GM23338 (cell line): ENCODE measurements at regions not wholly inside any gene's neighbourhood (a gene's known extent, or its start where the extent isn't known, plus 50 kb on each side); places are given as distances from the start of the nearest gene placed in this dataset.

Experiments
- ATAC-seq: fragments of 200-7000 bp; cut with Tn5 transposase; 3 replicates; pipeline ENCODE4 v1.9.1; 2020
- DNase-seq: peaks from one replicate; pipeline ENCODE4 v3.0.0-alpha.2; 2015; ENCODE audit warnings: low spot score
- H2AFZ ChIP-seq: fragments of 200-600 bp; sonication (generic); 2 replicates; pipeline ENCODE4 v1.8.0; 2016; ENCODE audit warnings: antibody characterized with exemption, mild to moderate bottlenecking, moderate library complexity
- H3F3A ChIP-seq: fragments of 200-600 bp; sonication (generic); replicated peaks from 2 replicates; pipeline ENCODE4 v1.8.0; 2017; ENCODE audit warnings: antibody characterized with exemption, mixed run types, low read depth
- H3K27ac ChIP-seq: fragments of 200-600 bp; sonication (generic); 2 replicates; pipeline ENCODE4 v1.6.1; 2016; ENCODE audit warnings: low read depth
- H3K27me3 ChIP-seq: fragments of 200-600 bp; sonication (generic); 2 replicates; pipeline ENCODE4 v1.8.0; 2016; ENCODE audit warnings: mild to moderate bottlenecking, mixed run types, moderate library complexity; ENCODE audit not compliant: insufficient read depth
- H3K36me3 ChIP-seq: fragments of 200-600 bp; sonication (generic); 2 replicates; pipeline ENCODE4 v1.8.0; 2016; ENCODE audit warnings: mild to moderate bottlenecking; ENCODE audit not compliant: insufficient read depth
- H3K4me1 ChIP-seq: fragments of 200-600 bp; sonication (generic); 2 replicates; pipeline ENCODE4 v1.8.0; 2016; ENCODE audit warnings: mild to moderate bottlenecking, moderate library complexity; ENCODE audit not compliant: insufficient read depth
- H3K4me2 ChIP-seq: fragments of 200-600 bp; sonication (generic); 2 replicates; pipeline ENCODE4 v1.7.1; 2017; ENCODE audit warnings: mixed run types
- H3K4me3 ChIP-seq: fragments of 200-600 bp; sonication (generic); 2 replicates; pipeline ENCODE4 v1.6.1; 2016; ENCODE audit warnings: mixed run types
- H3K79me2 ChIP-seq: fragments of 200-600 bp; sonication (generic); replicated peaks from 2 replicates; pipeline ENCODE4 v1.8.0; 2017; ENCODE audit warnings: mild to moderate bottlenecking; ENCODE audit not compliant: insufficient read depth
- H3K9me2 ChIP-seq: fragments of 200-600 bp; sonication (generic); 2 replicates; pipeline ENCODE4 v1.8.0; 2017; ENCODE audit not compliant: insufficient read depth
- H4K20me1 ChIP-seq: fragments of 200-600 bp; sonication (generic); replicated peaks from 2 replicates; pipeline ENCODE4 v1.8.0; 2017; ENCODE audit warnings: mild to moderate bottlenecking; ENCODE audit not compliant: insufficient read depth
- H3K27ac Mint-ChIP-seq: 2 replicates; pipeline ENCODE4 v1.8.0; 2020; ENCODE audit warnings: inconsistent platforms, mild to moderate bottlenecking, moderate library complexity, mixed read lengths
- H3K27me3 Mint-ChIP-seq: 3 replicates; pipeline ENCODE4 v1.8.0; 2022; ENCODE audit warnings: low read depth, mild to moderate bottlenecking, moderate library complexity, mixed read lengths, inconsistent platforms; ENCODE audit not compliant: insufficient read depth, poor library complexity
- H3K36me3 Mint-ChIP-seq: 3 replicates; pipeline ENCODE4 v1.8.0; 2021; ENCODE audit warnings: low read depth, mild to moderate bottlenecking, inconsistent platforms, moderate library complexity, mixed read lengths
- H3K4me1 Mint-ChIP-seq: 3 replicates; pipeline ENCODE4 v1.8.0; 2020; ENCODE audit warnings: mild to moderate bottlenecking, inconsistent platforms, mixed read lengths
- H3K4me3 Mint-ChIP-seq: 3 replicates; pipeline ENCODE4 v1.8.0; 2021; ENCODE audit warnings: moderate library complexity, mild to moderate bottlenecking, inconsistent platforms, mixed read lengths
- H3K9me3 Mint-ChIP-seq: 3 replicates; pipeline ENCODE4 v1.8.0; 2020; ENCODE audit warnings: moderate library complexity, mild to moderate bottlenecking, inconsistent platforms, mixed read lengths
- CREB1 ChIP-seq: fragments of 250-450 bp; sonication (Bioruptor Pico); IDR thresholded peaks from 2 replicates; pipeline ENCODE4 v1.5.0; 2020; ENCODE audit warnings: low read depth, mild to moderate bottlenecking, moderate library complexity
- EZH2 ChIP-seq: fragments of 200-600 bp; sonication (generic); IDR thresholded peaks from one replicate; pipeline ENCODE4 v1.8.0; 2017; ENCODE audit warnings: antibody characterized with exemption, mild to moderate bottlenecking, low read depth; ENCODE audit not compliant: unreplicated experiment
- EZH2phosphoT487 ChIP-seq: fragments of 200-600 bp; sonication (generic); IDR thresholded peaks from one replicate; pipeline ENCODE4 v1.8.1; 2018; ENCODE audit warnings: antibody characterized with exemption; ENCODE audit not compliant: unreplicated experiment
- JUNB ChIP-seq: IDR thresholded peaks from one replicate; pipeline ENCODE4 v1.6.1; 2016; ENCODE audit warnings: antibody characterized with exemption; ENCODE audit not compliant: unreplicated experiment
- NANOG ChIP-seq: IDR thresholded peaks from 2 replicates; pipeline ENCODE4 v1.6.1; 2016; ENCODE audit warnings: antibody characterized with exemption, borderline replicate concordance
- POLR2AphosphoS5 ChIP-seq: IDR thresholded peaks from 2 replicates; pipeline ENCODE4 v1.6.1; 2016; ENCODE audit warnings: antibody characterized with exemption, low read depth
- STAT1 ChIP-seq: IDR thresholded peaks from one replicate; pipeline ENCODE4 v1.6.1; 2016; ENCODE audit warnings: antibody characterized with exemption; ENCODE audit not compliant: unreplicated experiment
- ZNF114 ChIP-seq: fragments of 250-450 bp; sonication (Bioruptor Pico); IDR thresholded peaks from 2 replicates; pipeline ENCODE4 v1.5.0; 2020; ENCODE audit warnings: mild to moderate bottlenecking, moderate library complexity
- ZNF331 ChIP-seq: fragments of 250-450 bp; sonication (Bioruptor Pico); IDR thresholded peaks from 2 replicates; pipeline ENCODE4 v1.5.0; 2020; ENCODE audit warnings: low read depth, mild to moderate bottlenecking, moderate library complexity
- TF ChIP-seq, protein P1 (sequence below): IDR thresholded peaks from one replicate; pipeline ENCODE4 v1.6.1; 2018; ENCODE audit warnings: antibody characterized with exemption; ENCODE audit not compliant: unreplicated experiment
- TF ChIP-seq, protein P2 (sequence below), 2 experiments: fragments of 200-600 bp in 1 of 2; sonication (generic) in 1 of 2; conservative IDR thresholded peaks; 2 replicates each; pipeline versions ENCODE4 v1.5.1 to v1.6.1; 2016 to 2017; ENCODE audit warnings: antibody characterized with exemption in 2 of 2, low read depth in 2 of 2, mild to moderate bottlenecking in 2 of 2, moderate library complexity in 1 of 2
- TF ChIP-seq, protein P3 (sequence below): fragments of 250-450 bp; sonication (Bioruptor Pico); IDR thresholded peaks from 2 replicates; pipeline ENCODE4 v1.5.0; 2020; ENCODE audit warnings: mild to moderate bottlenecking, moderate library complexity
- TF ChIP-seq, protein P4 (sequence below): IDR thresholded peaks from 2 replicates; pipeline ENCODE4 v1.6.1; 2016; ENCODE audit warnings: antibody characterized with exemption

DNA sequence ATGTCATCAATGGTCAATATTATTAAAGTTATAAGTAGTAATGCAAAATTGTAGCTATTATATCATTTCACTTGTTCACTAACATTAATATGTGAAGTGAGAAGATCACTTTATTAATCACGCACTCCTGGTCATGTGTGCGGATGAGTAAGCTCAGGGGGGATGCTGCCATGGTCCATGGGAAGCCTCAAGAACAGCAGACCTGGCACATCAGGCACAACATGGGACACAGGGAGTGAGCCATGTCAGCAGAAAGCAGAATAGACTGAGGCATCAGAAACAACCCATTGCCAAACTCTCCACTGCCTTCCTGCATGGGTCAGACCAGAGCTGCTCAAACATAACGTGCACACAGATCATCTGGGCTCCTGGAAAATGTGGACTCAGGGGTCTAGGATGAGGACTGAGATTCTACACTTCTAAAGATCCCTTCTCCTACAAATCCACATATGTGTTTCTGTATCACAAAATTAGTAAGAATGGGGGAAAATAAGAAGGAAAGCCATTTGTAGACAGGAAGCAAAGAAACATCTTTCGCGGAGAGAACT is 63.8 kb upstream of the VPREB1 start:
- DNase-seq (no peak), ATAC-seq (no peak)
- no peaks in the 10 kb centered on the region for H3K9me2 ChIP-seq
- H3K27ac ChIP-seq, result no peak overlapping the region
- no peaks in the 10 kb centered on the region for H3K4me1 ChIP-seq
- H3K4me3 Mint-ChIP-seq, result no peak overlapping the region
- peaks cover 100% of the 10 kb centered on the region for H3K27me3 Mint-ChIP-seq
- TF ChIP-seq, protein P1, sequence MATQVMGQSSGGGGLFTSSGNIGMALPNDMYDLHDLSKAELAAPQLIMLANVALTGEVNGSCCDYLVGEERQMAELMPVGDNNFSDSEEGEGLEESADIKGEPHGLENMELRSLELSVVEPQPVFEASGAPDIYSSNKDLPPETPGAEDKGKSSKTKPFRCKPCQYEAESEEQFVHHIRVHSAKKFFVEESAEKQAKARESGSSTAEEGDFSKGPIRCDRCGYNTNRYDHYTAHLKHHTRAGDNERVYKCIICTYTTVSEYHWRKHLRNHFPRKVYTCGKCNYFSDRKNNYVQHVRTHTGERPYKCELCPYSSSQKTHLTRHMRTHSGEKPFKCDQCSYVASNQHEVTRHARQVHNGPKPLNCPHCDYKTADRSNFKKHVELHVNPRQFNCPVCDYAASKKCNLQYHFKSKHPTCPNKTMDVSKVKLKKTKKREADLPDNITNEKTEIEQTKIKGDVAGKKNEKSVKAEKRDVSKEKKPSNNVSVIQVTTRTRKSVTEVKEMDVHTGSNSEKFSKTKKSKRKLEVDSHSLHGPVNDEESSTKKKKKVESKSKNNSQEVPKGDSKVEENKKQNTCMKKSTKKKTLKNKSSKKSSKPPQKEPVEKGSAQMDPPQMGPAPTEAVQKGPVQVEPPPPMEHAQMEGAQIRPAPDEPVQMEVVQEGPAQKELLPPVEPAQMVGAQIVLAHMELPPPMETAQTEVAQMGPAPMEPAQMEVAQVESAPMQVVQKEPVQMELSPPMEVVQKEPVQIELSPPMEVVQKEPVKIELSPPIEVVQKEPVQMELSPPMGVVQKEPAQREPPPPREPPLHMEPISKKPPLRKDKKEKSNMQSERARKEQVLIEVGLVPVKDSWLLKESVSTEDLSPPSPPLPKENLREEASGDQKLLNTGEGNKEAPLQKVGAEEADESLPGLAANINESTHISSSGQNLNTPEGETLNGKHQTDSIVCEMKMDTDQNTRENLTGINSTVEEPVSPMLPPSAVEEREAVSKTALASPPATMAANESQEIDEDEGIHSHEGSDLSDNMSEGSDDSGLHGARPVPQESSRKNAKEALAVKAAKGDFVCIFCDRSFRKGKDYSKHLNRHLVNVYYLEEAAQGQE, result no peak
- TF ChIP-seq EZH2, result no peak
- TF ChIP-seq STAT1, result no peak
- no peak for TF ChIP-seq ZNF114 (CRISPR knock-in tag)
- TF ChIP-seq, protein P2, sequence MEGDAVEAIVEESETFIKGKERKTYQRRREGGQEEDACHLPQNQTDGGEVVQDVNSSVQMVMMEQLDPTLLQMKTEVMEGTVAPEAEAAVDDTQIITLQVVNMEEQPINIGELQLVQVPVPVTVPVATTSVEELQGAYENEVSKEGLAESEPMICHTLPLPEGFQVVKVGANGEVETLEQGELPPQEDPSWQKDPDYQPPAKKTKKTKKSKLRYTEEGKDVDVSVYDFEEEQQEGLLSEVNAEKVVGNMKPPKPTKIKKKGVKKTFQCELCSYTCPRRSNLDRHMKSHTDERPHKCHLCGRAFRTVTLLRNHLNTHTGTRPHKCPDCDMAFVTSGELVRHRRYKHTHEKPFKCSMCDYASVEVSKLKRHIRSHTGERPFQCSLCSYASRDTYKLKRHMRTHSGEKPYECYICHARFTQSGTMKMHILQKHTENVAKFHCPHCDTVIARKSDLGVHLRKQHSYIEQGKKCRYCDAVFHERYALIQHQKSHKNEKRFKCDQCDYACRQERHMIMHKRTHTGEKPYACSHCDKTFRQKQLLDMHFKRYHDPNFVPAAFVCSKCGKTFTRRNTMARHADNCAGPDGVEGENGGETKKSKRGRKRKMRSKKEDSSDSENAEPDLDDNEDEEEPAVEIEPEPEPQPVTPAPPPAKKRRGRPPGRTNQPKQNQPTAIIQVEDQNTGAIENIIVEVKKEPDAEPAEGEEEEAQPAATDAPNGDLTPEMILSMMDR (conservative IDR thresholded peaks at IDR 0.05; ENCODE audit: low read depth in 2 of 2), result no peak
- TF ChIP-seq ZNF331 (CRISPR knock-in tag), result no peak
- TF ChIP-seq, protein P3, sequence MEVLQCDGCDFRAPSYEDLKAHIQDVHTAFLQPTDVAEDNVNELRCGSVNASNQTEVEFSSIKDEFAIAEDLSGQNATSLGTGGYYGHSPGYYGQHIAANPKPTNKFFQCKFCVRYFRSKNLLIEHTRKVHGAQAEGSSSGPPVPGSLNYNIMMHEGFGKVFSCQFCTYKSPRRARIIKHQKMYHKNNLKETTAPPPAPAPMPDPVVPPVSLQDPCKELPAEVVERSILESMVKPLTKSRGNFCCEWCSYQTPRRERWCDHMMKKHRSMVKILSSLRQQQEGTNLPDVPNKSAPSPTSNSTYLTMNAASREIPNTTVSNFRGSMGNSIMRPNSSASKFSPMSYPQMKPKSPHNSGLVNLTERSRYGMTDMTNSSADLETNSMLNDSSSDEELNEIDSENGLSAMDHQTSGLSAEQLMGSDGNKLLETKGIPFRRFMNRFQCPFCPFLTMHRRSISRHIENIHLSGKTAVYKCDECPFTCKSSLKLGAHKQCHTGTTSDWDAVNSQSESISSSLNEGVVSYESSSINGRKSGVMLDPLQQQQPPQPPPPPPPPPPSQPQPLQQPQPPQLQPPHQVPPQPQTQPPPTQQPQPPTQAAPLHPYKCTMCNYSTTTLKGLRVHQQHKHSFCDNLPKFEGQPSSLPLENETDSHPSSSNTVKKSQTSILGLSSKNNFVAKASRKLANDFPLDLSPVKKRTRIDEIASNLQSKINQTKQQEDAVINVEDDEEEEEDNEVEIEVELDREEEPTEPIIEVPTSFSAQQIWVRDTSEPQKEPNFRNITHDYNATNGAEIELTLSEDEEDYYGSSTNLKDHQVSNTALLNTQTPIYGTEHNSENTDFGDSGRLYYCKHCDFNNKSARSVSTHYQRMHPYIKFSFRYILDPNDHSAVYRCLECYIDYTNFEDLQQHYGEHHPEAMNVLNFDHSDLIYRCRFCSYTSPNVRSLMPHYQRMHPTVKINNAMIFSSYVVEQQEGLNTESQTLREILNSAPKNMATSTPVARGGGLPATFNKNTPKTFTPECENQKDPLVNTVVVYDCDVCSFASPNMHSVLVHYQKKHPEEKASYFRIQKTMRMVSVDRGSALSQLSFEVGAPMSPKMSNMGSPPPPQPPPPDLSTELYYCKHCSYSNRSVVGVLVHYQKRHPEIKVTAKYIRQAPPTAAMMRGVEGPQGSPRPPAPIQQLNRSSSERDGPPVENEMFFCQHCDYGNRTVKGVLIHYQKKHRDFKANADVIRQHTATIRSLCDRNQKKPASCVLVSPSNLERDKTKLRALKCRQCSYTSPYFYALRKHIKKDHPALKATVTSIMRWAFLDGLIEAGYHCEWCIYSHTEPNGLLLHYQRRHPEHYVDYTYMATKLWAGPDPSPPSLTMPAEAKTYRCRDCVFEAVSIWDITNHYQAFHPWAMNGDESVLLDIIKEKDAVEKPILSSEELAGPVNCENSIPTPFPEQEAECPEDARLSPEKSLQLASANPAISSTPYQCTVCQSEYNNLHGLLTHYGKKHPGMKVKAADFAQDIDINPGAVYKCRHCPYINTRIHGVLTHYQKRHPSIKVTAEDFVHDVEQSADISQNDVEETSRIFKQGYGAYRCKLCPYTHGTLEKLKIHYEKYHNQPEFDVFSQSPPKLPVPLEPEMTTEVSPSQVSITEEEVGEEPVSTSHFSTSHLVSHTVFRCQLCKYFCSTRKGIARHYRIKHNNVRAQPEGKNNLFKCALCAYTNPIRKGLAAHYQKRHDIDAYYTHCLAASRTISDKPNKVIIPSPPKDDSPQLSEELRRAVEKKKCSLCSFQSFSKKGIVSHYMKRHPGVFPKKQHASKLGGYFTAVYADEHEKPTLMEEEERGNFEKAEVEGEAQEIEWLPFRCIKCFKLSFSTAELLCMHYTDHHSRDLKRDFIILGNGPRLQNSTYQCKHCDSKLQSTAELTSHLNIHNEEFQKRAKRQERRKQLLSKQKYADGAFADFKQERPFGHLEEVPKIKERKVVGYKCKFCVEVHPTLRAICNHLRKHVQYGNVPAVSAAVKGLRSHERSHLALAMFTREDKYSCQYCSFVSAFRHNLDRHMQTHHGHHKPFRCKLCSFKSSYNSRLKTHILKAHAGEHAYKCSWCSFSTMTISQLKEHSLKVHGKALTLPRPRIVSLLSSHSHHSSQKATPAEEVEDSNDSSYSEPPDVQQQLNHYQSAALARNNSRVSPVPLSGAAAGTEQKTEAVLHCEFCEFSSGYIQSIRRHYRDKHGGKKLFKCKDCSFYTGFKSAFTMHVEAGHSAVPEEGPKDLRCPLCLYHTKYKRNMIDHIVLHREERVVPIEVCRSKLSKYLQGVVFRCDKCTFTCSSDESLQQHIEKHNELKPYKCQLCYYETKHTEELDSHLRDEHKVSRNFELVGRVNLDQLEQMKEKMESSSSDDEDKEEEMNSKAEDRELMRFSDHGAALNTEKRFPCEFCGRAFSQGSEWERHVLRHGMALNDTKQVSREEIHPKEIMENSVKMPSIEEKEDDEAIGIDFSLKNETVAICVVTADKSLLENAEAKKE (CRISPR knock-in tag), result no peak
- TF ChIP-seq CREB1 (CRISPR knock-in tag), result no peak
- TF ChIP-seq NANOG, result no peak
- no peak for TF ChIP-seq JUNB
- TF ChIP-seq EZH2phosphoT487, result no peak
- TF ChIP-seq, protein P4, sequence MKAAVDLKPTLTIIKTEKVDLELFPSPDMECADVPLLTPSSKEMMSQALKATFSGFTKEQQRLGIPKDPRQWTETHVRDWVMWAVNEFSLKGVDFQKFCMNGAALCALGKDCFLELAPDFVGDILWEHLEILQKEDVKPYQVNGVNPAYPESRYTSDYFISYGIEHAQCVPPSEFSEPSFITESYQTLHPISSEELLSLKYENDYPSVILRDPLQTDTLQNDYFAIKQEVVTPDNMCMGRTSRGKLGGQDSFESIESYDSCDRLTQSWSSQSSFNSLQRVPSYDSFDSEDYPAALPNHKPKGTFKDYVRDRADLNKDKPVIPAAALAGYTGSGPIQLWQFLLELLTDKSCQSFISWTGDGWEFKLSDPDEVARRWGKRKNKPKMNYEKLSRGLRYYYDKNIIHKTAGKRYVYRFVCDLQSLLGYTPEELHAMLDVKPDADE, result no peak
- no peak for TF ChIP-seq POLR2AphosphoS5
- no peak overlapping the region for H3K4me3 ChIP-seq
- no peaks in the 10 kb centered on the region; the same call in 2 of the 3 replicates for H3K9me3 Mint-ChIP-seq
- no peaks in the 10 kb centered on the region for H3K79me2 ChIP-seq
- H3K36me3 Mint-ChIP-seq, result no peaks in the 10 kb centered on the region
- no peak overlapping the region for H2AFZ ChIP-seq
- no peaks in the 10 kb centered on the region for H3F3A ChIP-seq
- no peak overlapping the region for H3K4me2 ChIP-seq
- no peak overlapping the region for H3K27ac Mint-ChIP-seq
- peaks cover 12% of the 10 kb centered on the region; the same call in 1 of the 2 replicates for H4K20me1 ChIP-seq
- no peaks in the 10 kb centered on the region for H3K36me3 ChIP-seq
- peaks cover 100% of the 10 kb centered on the region for H3K27me3 ChIP-seq
- no peaks in the 10 kb centered on the region; the same call in 1 of the 3 replicates for H3K4me1 Mint-ChIP-seq
